IMR-90 (cell line): ENCODE measurements at regions not wholly inside any gene's neighbourhood (a gene's known extent, or its start where the extent isn't known, plus 50 kb on each side); places are given as distances from the start of the nearest gene placed in this dataset.

ENCODE experiments used
- ATAC-seq: fragments of 200-7000 bp; cut with Tn5 transposase; 2 replicates; pipeline ENCODE4 v1.9.1; 2020; ENCODE audit warnings: low read depth, mild to moderate bottlenecking, moderate library complexity
- BruUV-seq: library from RNA; stranded (reverse); fragments of 400-500 nt; replicated peaks from 2 replicates; lab custom pipeline; 2021; lab: Mats Ljungman, UMichigan
- CTCF ChIA-PET: fragments of 300-600 bp; formaldehyde crosslinking; extraction: SDS; loops from one replicate; lab custom pipeline; 2021; ENCODE audit warnings: antibody characterized with exemption; lab: Yijun Ruan, JAX
- POLR2A ChIA-PET: fragments of 300-600 bp; sonication (Branson Sonifier 250); formaldehyde crosslinking; loops from one replicate; lab custom pipeline; 2022; ENCODE audit warnings: antibody characterized with exemption; ENCODE audit not compliant: unreplicated experiment; lab: Charles Lee
- DNase-seq: peaks from one replicate; pipeline ENCODE4 v3.0.0; 2013
- H2AFZ ChIP-seq: replicated peaks from 2 replicates; pipeline ENCODE3; 2013; ENCODE audit warnings: low read length, mild to moderate bottlenecking; ENCODE audit not compliant: poor library complexity
- H2AK5ac ChIP-seq: 2 replicates; pipeline ENCODE4 v1.6.1; 2013; ENCODE audit warnings: low read depth, low read length, inconsistent platforms
- H2AK9ac ChIP-seq: replicated peaks from 2 replicates; pipeline ENCODE3; 2013; ENCODE audit warnings: mild to moderate bottlenecking, low read depth, low read length, moderate library complexity; ENCODE audit not compliant: poor library complexity
- H2BK120ac ChIP-seq: 2 replicates; pipeline ENCODE4 v1.6.1; 2013; ENCODE audit warnings: low read depth, low read length, inconsistent platforms
- H2BK15ac ChIP-seq: 3 replicates; pipeline ENCODE4 v1.6.1; 2013; ENCODE audit warnings: low read depth, low read length, inconsistent platforms
- H2BK20ac ChIP-seq: 2 replicates; pipeline ENCODE4 v1.6.1; 2013; ENCODE audit warnings: low read depth, mild to moderate bottlenecking, inconsistent platforms, low read length, moderate library complexity
- H2BK5ac ChIP-seq: 2 replicates; pipeline ENCODE4 v1.6.1; 2013; ENCODE audit warnings: mild to moderate bottlenecking, low read depth, low read length, inconsistent platforms; ENCODE audit not compliant: poor library complexity, severe bottlenecking
- H3K14ac ChIP-seq: replicated peaks from 2 replicates; pipeline ENCODE4 v1.6.1; 2013; ENCODE audit warnings: low read depth, low read length, inconsistent platforms
- H3K18ac ChIP-seq: 2 replicates; pipeline ENCODE4 v1.6.1; 2013; ENCODE audit warnings: low read depth, low read length, control low read depth
- H3K23ac ChIP-seq: 2 replicates; pipeline ENCODE4 v1.6.1; 2013; ENCODE audit warnings: low read depth, low read length, inconsistent platforms
- H3K27ac ChIP-seq: 2 replicates; pipeline ENCODE4 v1.5.1; 2013; ENCODE audit warnings: mild to moderate bottlenecking, control low read depth, low read length; ENCODE audit not compliant: insufficient read depth
- H3K27me3 ChIP-seq: 2 replicates; pipeline ENCODE4 v1.6.1; 2013; ENCODE audit warnings: low read length; ENCODE audit not compliant: control insufficient read depth, insufficient read depth
- H3K36me3 ChIP-seq: 2 replicates; pipeline ENCODE4 v1.6.1; 2013; ENCODE audit warnings: low read length, mixed read lengths; ENCODE audit not compliant: control insufficient read depth, insufficient read depth
- H3K4ac ChIP-seq: 2 replicates; pipeline ENCODE4 v1.6.1; 2013; ENCODE audit warnings: low read depth, low read length, inconsistent platforms
- H3K4me1 ChIP-seq: 2 replicates; pipeline ENCODE4 v1.6.1; 2013; ENCODE audit warnings: low read length, mixed read lengths; ENCODE audit not compliant: control insufficient read depth, insufficient read depth
- H3K4me2 ChIP-seq: 2 replicates; pipeline ENCODE4 v1.6.1; 2013; ENCODE audit warnings: low read depth, mild to moderate bottlenecking, control low read depth, low read length, moderate library complexity
- H3K4me3 ChIP-seq: 2 replicates; pipeline ENCODE4 v1.5.1; 2013; ENCODE audit warnings: low read depth, mild to moderate bottlenecking, control low read depth, low read length, moderate library complexity; ENCODE audit not compliant: insufficient read depth
- H3K56ac ChIP-seq: 2 replicates; pipeline ENCODE4 v1.6.1; 2013; ENCODE audit warnings: low read length, inconsistent platforms; ENCODE audit not compliant: insufficient read depth; ENCODE audit errors: extremely low read depth
- H3K79me1 ChIP-seq, 2 experiments: 2 replicates each; pipeline ENCODE4 v1.6.1; 2013; ENCODE audit warnings: low read length in 2 of 2, inconsistent platforms in 1 of 2, low read depth in 1 of 2
- H3K9ac ChIP-seq: 2 replicates; pipeline ENCODE4 v1.6.1; 2013; ENCODE audit warnings: low read depth, low read length, control low read depth
- H3K9me1 ChIP-seq: 2 replicates; pipeline ENCODE4 v1.6.1; 2013; ENCODE audit warnings: low read length, inconsistent platforms; ENCODE audit not compliant: insufficient read depth
- H3K9me3 ChIP-seq: 2 replicates; pipeline ENCODE4 v1.6.1; 2013; ENCODE audit warnings: low read length; ENCODE audit not compliant: control insufficient read depth, insufficient read depth
- H4K20me1 ChIP-seq: 2 replicates; pipeline ENCODE4 v1.6.1; 2013; ENCODE audit warnings: low read length, inconsistent platforms; ENCODE audit not compliant: insufficient read depth
- H4K5ac ChIP-seq: 2 replicates; pipeline ENCODE4 v1.6.1; 2013; ENCODE audit warnings: mild to moderate bottlenecking, low read depth, low read length, control low read depth
- H4K8ac ChIP-seq, 2 experiments: 2 replicates each; pipeline ENCODE4 v1.6.1; 2013; ENCODE audit warnings: low read depth in 2 of 2, low read length in 2 of 2, control low read depth in 1 of 2, inconsistent platforms in 1 of 2
- H4K91ac ChIP-seq: 2 replicates; pipeline ENCODE4 v1.6.1; 2013; ENCODE audit warnings: low read depth, low read length, inconsistent platforms; ENCODE audit not compliant: insufficient read depth
- BHLHE40 ChIP-seq: fragments of 150-350 bp; IDR thresholded peaks from 2 replicates; pipeline ENCODE4 v1.6.1; 2016; ENCODE audit warnings: mild to moderate bottlenecking, low read depth, low read length
- ELK1 ChIP-seq: fragments of 150-350 bp; IDR thresholded peaks from 2 replicates; pipeline ENCODE4 v1.6.1; 2016; ENCODE audit warnings: low read depth, mild to moderate bottlenecking, low read length, moderate library complexity, borderline replicate concordance
- MAFK ChIP-seq: IDR thresholded peaks from 2 replicates; pipeline ENCODE4 v1.6.1; 2012; ENCODE audit warnings: low read depth, low read length, improper control_type of control experiment
- MXI1 ChIP-seq: IDR thresholded peaks from 2 replicates; pipeline ENCODE4 v1.6.1; 2012; ENCODE audit warnings: low read depth, mild to moderate bottlenecking, low read length, moderate library complexity, borderline replicate concordance
- RCOR1 ChIP-seq: IDR thresholded peaks from 2 replicates; pipeline ENCODE4 v1.6.1; 2012; ENCODE audit warnings: mild to moderate bottlenecking, low read length, improper control_type of control experiment; ENCODE audit not compliant: insufficient replicate concordance
- RFX5 ChIP-seq: IDR thresholded peaks from 2 replicates; pipeline ENCODE4 v1.8.0; 2012; ENCODE audit warnings: low read depth, mild to moderate bottlenecking, low read length, moderate library complexity
- WGBS, 2 experiments: methylation state at CpG; one replicate each; pipeline versions ENCODE4 v1.1.5 to v1.1.7; 2013; ENCODE audit warnings: missing lambda C conversion rate in 2 of 2; ENCODE audit not compliant: insufficient read length in 1 of 2; ENCODE audit errors: extremely low coverage in 2 of 2; 5-methylcytosine and 5-hydroxymethylcytosine counted together
- dilution Hi-C: fragments of 300-500 bp; cut with HindIII; formaldehyde crosslinking; loops from one replicate; pipeline ENCODE4 v1.14.3; 2018; ENCODE audit warnings: low sequenced_read_pairs; ENCODE audit not compliant: unreplicated experiment
- in situ Hi-C: fragments of 300-500 bp; cut with MboI; formaldehyde crosslinking; loops from 3 replicates; pipeline ENCODE4 v1.14.3; 2019; ENCODE audit warnings: low sequenced_read_pairs, inconsistent platforms, mixed read lengths
- intact Hi-C: fragments of 100-400 bp; cut with micrococcal nuclease; formaldehyde crosslinking; loops from 2 replicates; pipeline ENCODE4 v1.10.0; 2022
- TF ChIP-seq, protein P1 (sequence below): fragments of 150-350 bp; IDR thresholded peaks from 2 replicates; pipeline ENCODE4 v1.6.1; 2017; ENCODE audit warnings: mild to moderate bottlenecking, antibody characterized with exemption, low read length, low read depth

DNA sequence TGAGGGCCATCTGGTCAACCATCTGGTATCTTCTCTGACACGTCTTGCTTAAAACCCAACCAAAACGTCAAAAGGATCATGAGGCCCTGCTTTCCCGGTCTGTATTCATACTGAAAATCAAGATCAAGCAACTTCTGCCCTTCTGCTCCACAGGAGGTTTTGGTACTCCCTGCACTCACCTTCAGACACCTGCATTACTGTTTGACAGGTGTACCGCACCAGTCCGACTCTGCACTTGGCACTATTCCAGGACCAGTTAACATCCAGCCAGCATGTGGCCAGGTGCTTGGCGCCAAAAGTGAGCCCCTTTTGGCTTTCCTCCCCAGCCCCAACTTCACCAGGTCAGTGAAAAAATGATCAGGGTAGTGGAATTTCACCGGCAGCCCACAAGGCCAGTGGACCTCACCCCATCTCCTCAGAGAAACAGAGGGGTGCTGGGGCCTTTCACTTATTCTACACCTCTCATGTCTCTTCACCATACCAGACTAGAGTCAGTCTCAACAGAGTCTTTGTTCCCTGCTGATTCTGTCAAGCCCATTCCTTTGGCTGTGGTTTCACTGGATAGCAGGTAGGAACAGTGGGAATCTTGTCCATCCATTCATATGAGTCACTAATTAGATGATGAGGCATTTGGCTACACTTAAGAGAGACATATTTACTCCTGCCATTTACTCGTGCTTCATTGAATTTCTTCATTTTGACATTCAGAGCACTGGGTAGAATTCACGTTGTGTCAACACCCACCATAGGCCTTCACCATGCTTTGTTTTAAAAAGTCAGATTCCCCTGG lies 85.3 kb downstream of the ZNF726 start:
- no peak overlapping the region for H2AK9ac ChIP-seq
- H3K4me3 ChIP-seq: no peak overlapping the region
- H3K4ac ChIP-seq: no peak overlapping the region
- H3K56ac ChIP-seq: no peak overlapping the region
- no peaks in the 10 kb centered on the region for H3K27me3 ChIP-seq
- 63% methylated on average over 3 of the region's 9 CpGs; no CpG with 5 or more reads in 1 of the 2 experiments for WGBS, 2 experiments
- CTCF ChIA-PET: no interaction called here
- DNase-seq (no peak), ATAC-seq (no peak)
- no peaks in the 10 kb centered on the region for H3K79me1 ChIP-seq
- BruUV-seq: no TSS peak
- no peak overlapping the region for H2BK20ac ChIP-seq
- in situ Hi-C loops (no loop called here), dilution Hi-C loops (no loop called here), intact Hi-C loops (no loop called here)
- H4K5ac ChIP-seq: no peak overlapping the region
- no peak overlapping the region for H3K18ac ChIP-seq
- H3K14ac ChIP-seq: no peak overlapping the region
- TF ChIP-seq MAFK: no peak
- TF ChIP-seq RFX5: no peak
- TF ChIP-seq BHLHE40: no peak
- no peak for TF ChIP-seq ELK1
- TF ChIP-seq, protein P1, sequence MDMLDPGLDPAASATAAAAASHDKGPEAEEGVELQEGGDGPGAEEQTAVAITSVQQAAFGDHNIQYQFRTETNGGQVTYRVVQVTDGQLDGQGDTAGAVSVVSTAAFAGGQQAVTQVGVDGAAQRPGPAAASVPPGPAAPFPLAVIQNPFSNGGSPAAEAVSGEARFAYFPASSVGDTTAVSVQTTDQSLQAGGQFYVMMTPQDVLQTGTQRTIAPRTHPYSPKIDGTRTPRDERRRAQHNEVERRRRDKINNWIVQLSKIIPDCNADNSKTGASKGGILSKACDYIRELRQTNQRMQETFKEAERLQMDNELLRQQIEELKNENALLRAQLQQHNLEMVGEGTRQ: no peak
- no peak for TF ChIP-seq RCOR1
- no peak for TF ChIP-seq MXI1
- no peak overlapping the region for H2BK5ac ChIP-seq
- POLR2A ChIA-PET: no interaction called here
- H3K36me3 ChIP-seq: no peaks in the 10 kb centered on the region
- H2AK5ac ChIP-seq: no peak overlapping the region
- no peak overlapping the region for H2BK15ac ChIP-seq
- no peaks in the 10 kb centered on the region for H3K4me1 ChIP-seq
- H3K23ac ChIP-seq: no peak overlapping the region
- H4K8ac ChIP-seq: no peak overlapping the region
- no peaks in the 10 kb centered on the region for H4K20me1 ChIP-seq
- H3K9me3 ChIP-seq: peaks cover 57% of the 10 kb centered on the region
- no peak overlapping the region for H2BK120ac ChIP-seq
- H3K4me2 ChIP-seq: no peak overlapping the region
- H3K27ac ChIP-seq: no peak overlapping the region
- H2AFZ ChIP-seq: no peak overlapping the region
- H3K9me1 ChIP-seq: no peaks in the 10 kb centered on the region
- H4K91ac ChIP-seq: no peak overlapping the region
- H3K9ac ChIP-seq: no peak overlapping the region
